ENCODE measurements at regions not wholly inside any gene's neighbourhood (a gene's known extent, or its start where the extent isn't known, plus 50 kb on each side); places are given as distances from the start of the nearest gene placed in this dataset.

DNA sequence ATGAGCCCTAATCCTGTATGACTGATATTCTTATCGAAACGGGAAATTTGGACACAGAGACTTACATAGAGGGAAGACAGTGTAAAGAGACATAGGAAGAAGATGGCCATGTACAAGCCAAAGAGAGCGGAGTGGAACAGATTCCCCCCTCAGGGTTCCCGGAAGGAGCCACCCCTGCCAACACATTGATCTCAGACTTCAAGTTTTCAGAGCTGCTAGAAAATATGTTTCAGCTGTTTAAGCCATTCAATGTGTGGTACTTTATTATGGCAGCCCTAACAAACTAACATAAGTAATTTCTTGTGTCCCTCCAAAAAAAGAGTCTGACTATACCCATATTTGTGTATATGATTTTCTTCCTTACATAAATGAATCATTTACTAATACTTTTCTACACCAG lies 128.0 kb upstream of the STC2 start:
- TF ChIP-seq CTCF (IDR thresholded peaks at IDR 0.05) (no peak), POLR2A (IDR thresholded peaks at IDR 0.05) (no peak), EP300 (IDR thresholded peaks at IDR 0.05) (no peak)
